Activated T-helper 1 cell treated with anti-CD3 and anti-CD28 coated beads, Interleukin-12 subunit alpha, Interleukin-12 subunit beta, Interleukin-2, Interleukin-4 antibody, amounts not matched to agents 30 ng/mL and 10 ng/mL and 1 ng/mL, durations not matched to agents 14 hours and 24 hours and 36 hours (primary cell): ENCODE measurements at regions not wholly inside any gene's neighbourhood (a gene's known extent, or its start where the extent isn't known, plus 50 kb on each side); places are given as distances from the start of the nearest gene placed in this dataset.

Experiments
- DNase-seq: peaks from one replicate; pipeline ENCODE4 v3.0.0; 2021; ENCODE audit warnings: low spot score
- H3K27ac Mint-ChIP-seq: one replicate; pipeline ENCODE4 v1.8.0; 2021; ENCODE audit warnings: mild to moderate bottlenecking, mixed read lengths
- H3K27me3 Mint-ChIP-seq: one replicate; pipeline ENCODE4 v1.8.0; 2022; ENCODE audit warnings: mild to moderate bottlenecking, moderate library complexity, mixed read lengths; ENCODE audit not compliant: insufficient read depth
- H3K36me3 Mint-ChIP-seq: one replicate; pipeline ENCODE4 v1.8.0; 2021; ENCODE audit warnings: low read depth, mixed read lengths
- H3K4me1 Mint-ChIP-seq: one replicate; pipeline ENCODE4 v1.8.0; 2021; ENCODE audit warnings: low read depth, mixed read lengths
- H3K4me3 Mint-ChIP-seq: one replicate; pipeline ENCODE4 v1.8.0; 2021; ENCODE audit warnings: mild to moderate bottlenecking, moderate library complexity, mixed read lengths
- H3K9me3 Mint-ChIP-seq: one replicate; pipeline ENCODE4 v1.8.0; 2021; ENCODE audit warnings: mixed read lengths
- intact Hi-C: fragments of 100-400 bp; cut with micrococcal nuclease; formaldehyde crosslinking; loops from one replicate; pipeline ENCODE4 v1.15.1; 2024

DNA sequence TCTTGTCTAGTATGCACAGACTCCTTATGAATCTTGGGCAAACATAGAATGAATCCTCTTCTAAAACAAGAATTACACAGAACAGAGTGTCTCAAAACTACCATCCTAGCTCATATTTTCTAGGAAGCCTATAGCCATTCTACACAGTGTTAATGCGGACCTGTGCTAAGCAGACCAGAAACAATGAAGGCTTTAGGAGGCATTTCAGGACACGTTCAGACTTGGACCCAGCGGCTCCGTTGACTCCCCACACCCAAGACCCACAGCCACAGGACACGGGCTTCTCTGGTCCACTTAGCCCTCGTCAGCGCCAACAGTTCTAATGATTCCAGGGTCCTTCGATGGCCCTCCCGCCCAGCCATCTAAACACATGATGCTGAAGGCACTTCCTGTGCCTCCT lies 182.2 kb downstream of the BCL11A start:
- no peaks in the 10 kb centered on the region for H3K36me3 Mint-ChIP-seq
- H3K9me3 Mint-ChIP-seq, result no peaks in the 10 kb centered on the region
- no peaks in the 10 kb centered on the region for H3K4me1 Mint-ChIP-seq
- H3K4me3 Mint-ChIP-seq, result no peak overlapping the region
- DNase-seq, result no peak
- intact Hi-C loops, result no loop called here
- H3K27me3 Mint-ChIP-seq, result peaks cover 21% of the 10 kb centered on the region
- no peak overlapping the region for H3K27ac Mint-ChIP-seq

- H3K9me3 Mint-ChIP-seq, result no peaks in the 10 kb centered on the region
- H3K27ac Mint-ChIP-seq, result no peak overlapping the region
- no peaks in the 10 kb centered on the region for H3K36me3 Mint-ChIP-seq
- intact Hi-C loops, result no loop called here
- DNase-seq, result no peak
- no peaks in the 10 kb centered on the region for H3K4me1 Mint-ChIP-seq
- peaks cover 25% of the 10 kb centered on the region for H3K27me3 Mint-ChIP-seq
- no peak overlapping the region for H3K4me3 Mint-ChIP-seq
Observed at GRCh38 chr2:60370814-60371213, 182.6 kb downstream of the BCL11A start.

DNA sequence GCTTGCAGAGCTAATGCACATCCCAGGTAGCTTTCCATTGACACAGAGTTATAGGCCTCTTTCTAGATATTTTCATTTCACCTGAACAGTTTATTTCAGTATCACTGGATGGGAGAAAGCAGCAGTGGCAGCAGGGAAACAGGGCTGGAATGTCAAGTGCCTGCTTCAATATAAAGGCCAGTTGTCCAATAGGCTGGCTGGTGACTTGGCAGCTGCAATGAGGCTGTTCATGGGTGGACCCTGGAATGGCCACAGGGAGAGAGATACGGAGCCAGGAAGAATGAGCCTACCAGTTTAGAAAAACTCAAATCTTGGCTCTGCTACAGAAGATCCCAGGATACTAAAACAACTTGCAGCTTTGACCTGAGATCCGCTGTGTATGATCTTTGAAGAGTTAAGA lies 185.0 kb downstream of the BCL11A start:
- Mint-ChIP-seq H3K9me3 (no peaks in the 10 kb centered on the region), H3K27me3 (peaks cover 13% of the 10 kb centered on the region), H3K36me3 (no peaks in the 10 kb centered on the region), H3K4me1 (no peaks in the 10 kb centered on the region), H3K4me3 (no peak overlapping the region), H3K27ac (no peak overlapping the region)
- intact Hi-C loops, result no loop called here
- DNase-seq, result no peak

DNA sequence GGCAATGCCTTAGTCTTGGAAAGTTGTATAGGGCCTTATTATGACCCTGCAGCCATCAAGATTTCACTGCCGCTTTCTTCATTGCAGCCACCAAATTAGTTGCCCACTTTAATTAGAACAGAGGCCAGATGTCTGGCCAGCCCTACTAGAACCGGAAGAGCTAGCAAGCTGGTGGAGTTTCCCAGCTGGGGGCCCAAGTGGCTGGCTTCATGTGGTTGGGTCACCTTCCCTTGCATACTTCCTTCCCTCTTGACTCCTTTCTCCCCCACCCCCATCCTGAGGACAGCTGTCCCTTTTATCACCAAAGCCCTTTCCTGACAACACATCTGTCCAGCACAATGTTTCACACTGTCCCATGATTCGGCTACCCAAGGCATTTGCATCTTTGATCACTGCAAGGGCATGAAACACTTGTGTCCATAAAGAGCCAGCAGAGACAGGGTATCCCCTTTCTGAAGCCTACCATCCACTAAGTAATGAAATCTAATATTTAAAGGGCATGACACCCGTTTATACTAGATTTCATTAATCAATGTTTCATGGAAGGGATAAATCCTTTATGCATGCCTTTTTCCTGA lies 187.2 kb downstream of the BCL11A start:
- DNase-seq, result no peak
- Mint-ChIP-seq H3K27me3 (peaks cover 11% of the 10 kb centered on the region), H3K9me3 (no peaks in the 10 kb centered on the region), H3K4me3 (no peak overlapping the region), H3K36me3 (no peaks in the 10 kb centered on the region), H3K4me1 (no peaks in the 10 kb centered on the region), H3K27ac (no peak overlapping the region)
- intact Hi-C loops, result no loop called here

- intact Hi-C loops, result no loop called here
- no peak for DNase-seq
- no peaks in the 10 kb centered on the region for H3K36me3 Mint-ChIP-seq
- no peaks in the 10 kb centered on the region for H3K4me1 Mint-ChIP-seq
- no peak overlapping the region for H3K4me3 Mint-ChIP-seq
- H3K27me3 Mint-ChIP-seq, result peaks cover 11% of the 10 kb centered on the region
- H3K9me3 Mint-ChIP-seq, result no peaks in the 10 kb centered on the region
- H3K27ac Mint-ChIP-seq, result no peak overlapping the region
Observed at GRCh38 chr2:60365556-60365955, 187.9 kb downstream of the BCL11A start.

GRCh38 chr2:60364491-60364890 lies 189.0 kb downstream of the BCL11A start:
- no peaks in the 10 kb centered on the region for H3K36me3 Mint-ChIP-seq
- no peaks in the 10 kb centered on the region for H3K4me1 Mint-ChIP-seq
- DNase-seq, result no peak
- intact Hi-C loops, result no loop called here
- H3K4me3 Mint-ChIP-seq, result no peak overlapping the region
- no peak overlapping the region for H3K27ac Mint-ChIP-seq
- H3K9me3 Mint-ChIP-seq, result no peaks in the 10 kb centered on the region
- peaks cover 11% of the 10 kb centered on the region for H3K27me3 Mint-ChIP-seq

DNA sequence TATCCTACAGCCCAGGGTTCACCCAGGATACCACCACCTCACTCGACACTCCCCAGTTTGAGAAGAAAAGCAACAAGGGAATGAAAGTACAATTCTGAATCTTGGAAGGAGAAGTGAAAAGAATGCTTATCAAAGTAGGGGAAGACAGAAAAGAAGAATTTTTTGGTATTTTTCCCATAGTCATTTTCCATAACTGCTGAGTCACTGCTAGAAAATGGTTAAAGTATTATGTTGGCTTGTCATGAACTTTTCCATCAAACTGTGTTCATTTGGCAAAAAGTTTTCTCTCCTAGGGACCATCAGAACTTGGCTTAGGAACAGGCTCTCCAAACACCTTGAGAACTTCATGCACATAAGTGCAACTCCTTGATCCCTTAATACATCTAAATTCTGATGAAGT lies 192.0 kb downstream of the BCL11A start:
- H3K27me3 Mint-ChIP-seq, result peaks cover 7% of the 10 kb centered on the region
- no peaks in the 10 kb centered on the region for H3K9me3 Mint-ChIP-seq
- H3K4me1 Mint-ChIP-seq, result peaks cover 2% of the 10 kb centered on the region
- no peak overlapping the region for H3K27ac Mint-ChIP-seq
- H3K36me3 Mint-ChIP-seq, result no peaks in the 10 kb centered on the region
- no peak for DNase-seq
- no peak overlapping the region for H3K4me3 Mint-ChIP-seq
- intact Hi-C loops, result no loop called here

DNA sequence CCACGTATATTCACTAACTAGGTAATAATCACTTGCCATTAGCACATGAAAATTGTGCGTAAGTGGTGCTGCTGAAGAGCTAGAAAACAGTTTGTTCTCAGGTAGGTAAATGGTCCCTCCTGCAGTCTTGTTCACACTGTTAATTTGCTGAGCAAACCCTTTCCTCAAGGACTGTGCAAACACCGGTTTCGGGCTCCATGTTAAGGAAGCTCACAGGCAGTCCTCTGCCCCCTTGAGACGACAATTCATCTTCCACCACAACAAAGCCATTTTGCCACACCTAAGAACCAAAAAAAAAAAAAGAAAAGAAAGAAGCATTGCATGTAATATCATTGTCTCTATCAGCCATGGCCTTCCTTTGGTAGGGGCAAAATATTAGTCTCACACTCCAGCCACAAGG lies 193.9 kb downstream of the BCL11A start:
- Mint-ChIP-seq H3K27me3 (peaks cover 2% of the 10 kb centered on the region), H3K36me3 (no peaks in the 10 kb centered on the region), H3K4me3 (no peak overlapping the region), H3K4me1 (peaks cover 14% of the 10 kb centered on the region), H3K9me3 (no peaks in the 10 kb centered on the region), H3K27ac (no peak overlapping the region)
- intact Hi-C loops, result no loop called here
- no peak for DNase-seq

DNA sequence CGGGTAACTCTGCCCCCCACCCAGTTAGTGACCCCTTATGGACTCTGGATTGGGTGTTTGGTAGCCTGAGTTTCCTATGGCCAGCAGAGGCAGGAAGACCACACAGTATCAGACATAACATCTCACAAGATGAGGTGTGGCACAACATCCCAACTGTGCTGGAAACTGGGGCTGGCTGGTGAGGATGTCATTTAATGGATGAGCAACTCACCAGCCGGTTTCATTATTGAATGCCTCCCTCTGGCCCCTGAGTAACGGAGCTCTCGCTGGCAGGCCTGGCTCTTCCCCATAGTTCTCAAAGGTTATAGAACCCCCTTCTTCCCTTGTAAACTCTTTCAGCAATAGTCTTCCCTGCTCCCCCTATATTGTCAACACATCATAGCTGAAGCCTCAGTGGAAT lies 195.0 kb downstream of the BCL11A start:
- H3K9me3 Mint-ChIP-seq, result no peaks in the 10 kb centered on the region
- no peak for DNase-seq
- H3K36me3 Mint-ChIP-seq, result no peaks in the 10 kb centered on the region
- no peak overlapping the region for H3K4me3 Mint-ChIP-seq
- H3K4me1 Mint-ChIP-seq, result peaks cover 14% of the 10 kb centered on the region
- H3K27me3 Mint-ChIP-seq, result peaks cover 2% of the 10 kb centered on the region
- intact Hi-C loops, result no loop called here
- H3K27ac Mint-ChIP-seq, result no peak overlapping the region

- Mint-ChIP-seq H3K27ac (no peak overlapping the region), H3K27me3 (peaks cover 4% of the 10 kb centered on the region), H3K4me3 (no peak overlapping the region), H3K36me3 (no peaks in the 10 kb centered on the region), H3K9me3 (no peaks in the 10 kb centered on the region), H3K4me1 (peaks cover 14% of the 10 kb centered on the region)
- intact Hi-C loops, result no loop called here
- DNase-seq, result no peak
Observed at GRCh38 chr2:60357996-60358395, 195.5 kb downstream of the BCL11A start.

GRCh38 chr2:60356346-60356745 lies 197.1 kb downstream of the BCL11A start:
- Mint-ChIP-seq H3K36me3 (no peaks in the 10 kb centered on the region), H3K27me3 (peaks cover 5% of the 10 kb centered on the region), H3K4me3 (no peak overlapping the region)

GRCh38 chr2:60355849-60356261 lies 197.6 kb downstream of the BCL11A start:
- Mint-ChIP-seq H3K27ac (no peak overlapping the region), H3K9me3 (no peaks in the 10 kb centered on the region), H3K4me3 (no peak overlapping the region), H3K36me3 (no peaks in the 10 kb centered on the region), H3K27me3 (peaks cover 5% of the 10 kb centered on the region), H3K4me1 (peaks cover 14% of the 10 kb centered on the region)
- intact Hi-C loops, result no loop called here
- no peak for DNase-seq

More at GRCh38 chr2:60356346-60356745, 197.1 kb downstream of the BCL11A start:
- Mint-ChIP-seq H3K27ac (no peak overlapping the region), H3K9me3 (no peaks in the 10 kb centered on the region), H3K4me1 (peaks cover 14% of the 10 kb centered on the region)
- no peak for DNase-seq
- intact Hi-C loops, result no loop called here

DNA sequence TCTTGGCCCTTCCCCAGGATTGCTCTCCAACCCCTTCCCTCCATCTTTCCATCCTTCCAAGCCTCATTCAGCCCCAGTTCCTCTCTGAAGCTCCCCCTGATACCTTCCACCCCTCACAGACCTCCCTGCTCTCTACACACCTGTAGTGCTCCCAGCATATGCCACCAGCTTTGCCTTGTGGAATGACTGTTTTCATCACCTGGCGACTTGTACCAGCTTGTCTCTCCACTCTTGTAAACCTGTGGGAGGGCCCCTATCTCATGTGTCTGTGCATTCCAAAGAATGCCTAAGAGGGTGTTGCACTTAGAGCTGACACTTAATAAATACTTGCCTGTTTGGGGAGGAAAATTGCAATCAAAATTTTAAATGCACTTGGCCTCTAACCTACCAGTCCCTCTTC lies 198.7 kb downstream of the BCL11A start:
- H3K27me3 Mint-ChIP-seq, result peaks cover 6% of the 10 kb centered on the region
- H3K4me3 Mint-ChIP-seq, result no peak overlapping the region
- H3K36me3 Mint-ChIP-seq, result no peaks in the 10 kb centered on the region
- H3K9me3 Mint-ChIP-seq, result no peaks in the 10 kb centered on the region
- intact Hi-C loops, result no loop called here
- H3K27ac Mint-ChIP-seq, result no peak overlapping the region
- H3K4me1 Mint-ChIP-seq, result peaks cover 14% of the 10 kb centered on the region
- DNase-seq, result no peak

GRCh38 chr2:60353863-60354262 lies 199.6 kb downstream of the BCL11A start:
- Mint-ChIP-seq H3K4me1 (peaks cover 14% of the 10 kb centered on the region), H3K27me3 (peaks cover 5% of the 10 kb centered on the region), H3K27ac (no peak overlapping the region), H3K4me3 (no peak overlapping the region), H3K36me3 (no peaks in the 10 kb centered on the region), H3K9me3 (no peaks in the 10 kb centered on the region)
- intact Hi-C loops, result no loop called here
- DNase-seq, result no peak
